CD14-positive monocyte (primary cell): ENCODE measurements at regions not wholly inside any gene's neighbourhood (a gene's known extent, or its start where the extent isn't known, plus 50 kb on each side); places are given as distances from the start of the nearest gene placed in this dataset.

Experiments
- DNase-seq, 3 donors: peaks; one replicate each; pipeline ENCODE4 v3.0.0-alpha.2; 2011 to 2022
- H2AFZ ChIP-seq: 2 replicates; pipeline ENCODE4 v1.6.0; 2012; ENCODE audit warnings: mild to moderate bottlenecking, low read depth, low read length, inconsistent platforms; ENCODE audit not compliant: insufficient read depth, poor library complexity, severe bottlenecking
- H3K27ac ChIP-seq, 2 donors: 1 replicate in 1 of 2; 2 replicates in 1 of 2; pipeline ENCODE4 v1.5.1; 2012 to 2013; ENCODE audit warnings: low read length in 2 of 2, control low read depth in 1 of 2, inconsistent platforms in 1 of 2, low read depth in 1 of 2, mild to moderate bottlenecking in 1 of 2
- H3K27me3 ChIP-seq, 2 donors: one replicate each; pipeline versions ENCODE4 v1.6.0 to v1.6.1; 2011 to 2013; ENCODE audit warnings: low read length in 2 of 2; ENCODE audit not compliant: control insufficient read depth in 2 of 2, insufficient read depth in 2 of 2
- H3K36me3 ChIP-seq, 2 donors: replicated peaks in 1 of 2; 1 replicate in 1 of 2; 2 replicates in 1 of 2; pipeline versions ENCODE4 v1.5.1 to v1.6.1; 2012 to 2013; ENCODE audit warnings: low read length in 2 of 2, control low read depth in 1 of 2, inconsistent platforms in 1 of 2, mild to moderate bottlenecking in 1 of 2; ENCODE audit not compliant: insufficient read depth in 2 of 2, control insufficient read depth in 1 of 2
- H3K4me1 ChIP-seq, 2 donors: 1 replicate in 1 of 2; 2 replicates in 1 of 2; pipeline versions ENCODE4 v1.5.1 to v1.6.1; 2012 to 2013; ENCODE audit warnings: low read length in 2 of 2, control low read depth in 1 of 2, inconsistent platforms in 1 of 2, mild to moderate bottlenecking in 1 of 2, moderate library complexity in 1 of 2; ENCODE audit not compliant: insufficient read depth in 2 of 2, control insufficient read depth in 1 of 2
- H3K4me2 ChIP-seq: replicated peaks from 2 replicates; pipeline ENCODE3; 2012; ENCODE audit warnings: low read length, moderate library complexity, mild to moderate bottlenecking; ENCODE audit not compliant: poor library complexity, severe bottlenecking; ENCODE audit errors: extremely low read depth
- H3K4me3 ChIP-seq, 3 experiments: fragments of 200-600 bp in 1 of 3; sonication (generic) in 1 of 3; replicated peaks in 1 of 3; 1 replicate in 2 of 3; 2 replicates in 1 of 3; pipeline ENCODE4 v1.5.1; 2011 to 2013; ENCODE audit warnings: low read length in 3 of 3, mild to moderate bottlenecking in 3 of 3, control low read depth in 2 of 3, low read depth in 2 of 3, inconsistent platforms in 1 of 3, moderate library complexity in 1 of 3
- H3K79me2 ChIP-seq: 2 replicates; pipeline ENCODE4 v1.6.0; 2012; ENCODE audit warnings: mild to moderate bottlenecking, control low read depth, inconsistent platforms, low read length, moderate library complexity; ENCODE audit not compliant: insufficient read depth
- H3K9ac ChIP-seq: 2 replicates; pipeline ENCODE4 v1.6.0; 2017; ENCODE audit warnings: low read length, mild to moderate bottlenecking; ENCODE audit not compliant: insufficient read depth, poor library complexity, severe bottlenecking
- H3K9me3 ChIP-seq, 2 donors: replicated peaks in 1 of 2; 1 replicate in 1 of 2; 2 replicates in 1 of 2; pipeline versions ENCODE4 v1.5.1 to v1.6.1; 2012 to 2013; ENCODE audit warnings: low read length in 2 of 2, control low read depth in 1 of 2; ENCODE audit not compliant: control insufficient read depth in 1 of 2, insufficient read depth in 1 of 2
- H4K20me1 ChIP-seq: 2 replicates; pipeline ENCODE4 v1.6.0; 2012; ENCODE audit warnings: mild to moderate bottlenecking, low read length, control low read depth, moderate library complexity; ENCODE audit not compliant: insufficient read depth
- H3K27ac Mint-ChIP-seq, 7 donors: one replicate each; pipeline ENCODE4 v1.8.0; 2020; ENCODE audit warnings: mild to moderate bottlenecking in 7 of 7, mixed read lengths in 7 of 7, moderate library complexity in 6 of 7, inconsistent platforms in 2 of 7
- H3K27me3 Mint-ChIP-seq, 3 donors: one replicate each; pipeline ENCODE4 v1.8.0; 2021 to 2022; ENCODE audit warnings: low read depth in 3 of 3, mild to moderate bottlenecking in 3 of 3, mixed read lengths in 3 of 3, moderate library complexity in 3 of 3, inconsistent platforms in 1 of 3
- H3K36me3 Mint-ChIP-seq, 2 donors: one replicate each; pipeline ENCODE4 v1.8.0; 2020; ENCODE audit warnings: mixed read lengths in 2 of 2, inconsistent platforms in 1 of 2, mild to moderate bottlenecking in 1 of 2
- H3K4me1 Mint-ChIP-seq: one replicate; pipeline ENCODE4 v1.8.0; 2020; ENCODE audit warnings: mild to moderate bottlenecking, mixed read lengths
- H3K4me3 Mint-ChIP-seq, 2 donors: one replicate each; pipeline ENCODE4 v1.8.0; 2020; ENCODE audit warnings: mild to moderate bottlenecking in 2 of 2, mixed read lengths in 2 of 2, moderate library complexity in 1 of 2
- H3K9me3 Mint-ChIP-seq, 7 donors: one replicate each; pipeline ENCODE4 v1.8.0; 2020 to 2022; ENCODE audit warnings: mixed read lengths in 7 of 7, mild to moderate bottlenecking in 6 of 7, moderate library complexity in 6 of 7, inconsistent platforms in 2 of 7
- CTCF ChIP-seq: fragments of 200-600 bp; IDR thresholded peaks from one replicate; pipeline ENCODE4 v1.8.0; 2022; ENCODE audit warnings: antibody characterized with exemption, mild to moderate bottlenecking
- WGBS: methylation state at CpG from one replicate; pipeline ENCODE4 v1.1.5; 2013; ENCODE audit warnings: missing lambda C conversion rate; ENCODE audit not compliant: insufficient coverage; 5-methylcytosine and 5-hydroxymethylcytosine counted together
- intact Hi-C, 2 donors: fragments of 100-400 bp; cut with micrococcal nuclease; formaldehyde crosslinking; loops; one replicate each; pipeline versions ENCODE4 v1.15.0 to v1.15.1; 2023

- no peak for TF ChIP-seq CTCF
- no peak for DNase-seq
- H3K9ac ChIP-seq, result no peak overlapping the region
- H3K27me3 Mint-ChIP-seq, result no peaks in the 10 kb centered on the region
- H3K9me3 Mint-ChIP-seq, result peaks cover 0 to 3% (median 0%) of the 10 kb centered on the region in 7 donors
- H3K4me3 ChIP-seq, result no peak overlapping the region
- intact Hi-C loops, result no loop called here
- H3K9me3 ChIP-seq, result no peaks in the 10 kb centered on the region
- H3K36me3 ChIP-seq, result no peaks in the 10 kb centered on the region
- no peaks in the 10 kb centered on the region for H3K79me2 ChIP-seq
- H3K27me3 ChIP-seq, result no peaks in the 10 kb centered on the region
- H3K27ac ChIP-seq, result no peak overlapping the region
- no peaks in the 10 kb centered on the region for H3K4me1 ChIP-seq
- no peaks in the 10 kb centered on the region for H3K36me3 Mint-ChIP-seq
- H4K20me1 ChIP-seq, result no peaks in the 10 kb centered on the region
- no peak overlapping the region for H3K4me2 ChIP-seq
- peaks cover 3% of the 10 kb centered on the region for H3K4me1 Mint-ChIP-seq
- 60% methylated on average over 1 of the region's 2 CpGs for WGBS
- H3K4me3 Mint-ChIP-seq, result no peak overlapping the region
- H3K27ac Mint-ChIP-seq, result no peak overlapping the region
- no peak overlapping the region for H2AFZ ChIP-seq
Observed at GRCh38 chr3:31277582-31277981, 255.1 kb upstream of the STT3B start.

- Histone ChIP-seq H3K36me3 (no peaks in the 10 kb centered on the region), H2AFZ (no peak overlapping the region), H3K27ac (no peak overlapping the region), H3K4me2 (no peak overlapping the region), H3K9ac (no peak overlapping the region), H3K79me2 (no peaks in the 10 kb centered on the region), H3K4me1 (no peaks in the 10 kb centered on the region), H3K4me3 (no peak overlapping the region), H3K9me3 (no peaks in the 10 kb centered on the region), H3K27me3 (no peaks in the 10 kb centered on the region), H4K20me1 (no peaks in the 10 kb centered on the region)
- no peak for DNase-seq
- no peak overlapping the region for H3K27ac Mint-ChIP-seq
- intact Hi-C loops, result no loop called here
- no peaks in the 10 kb centered on the region for H3K36me3 Mint-ChIP-seq
- TF ChIP-seq CTCF, result no peak
- H3K9me3 Mint-ChIP-seq, result peaks cover 0 to 5% (median 0%) of the 10 kb centered on the region in 7 donors
- WGBS, result 80% methylated on average over 2 of the region's 5 CpGs
- H3K4me1 Mint-ChIP-seq, result peaks cover 3% of the 10 kb centered on the region
- H3K4me3 Mint-ChIP-seq, result no peak overlapping the region
- H3K27me3 Mint-ChIP-seq, result no peaks in the 10 kb centered on the region
Observed at GRCh38 chr3:31278532-31278931, 254.2 kb upstream of the STT3B start.
